Left kidney (tissue), 1 donor: ENCODE measurements at regions not wholly inside any gene's neighbourhood (a gene's known extent, or its start where the extent isn't known, plus 50 kb on each side); places are given as distances from the start of the nearest gene placed in this dataset.

Source experiments
- DNase-seq: peaks from one replicate; pipeline ENCODE4 v3.0.0-alpha.2; 2013

- no peak for DNase-seq
These were observed 119.5 kb downstream of the MTX3 start for GRCh38 chr5:79871364-79872120.

DNA sequence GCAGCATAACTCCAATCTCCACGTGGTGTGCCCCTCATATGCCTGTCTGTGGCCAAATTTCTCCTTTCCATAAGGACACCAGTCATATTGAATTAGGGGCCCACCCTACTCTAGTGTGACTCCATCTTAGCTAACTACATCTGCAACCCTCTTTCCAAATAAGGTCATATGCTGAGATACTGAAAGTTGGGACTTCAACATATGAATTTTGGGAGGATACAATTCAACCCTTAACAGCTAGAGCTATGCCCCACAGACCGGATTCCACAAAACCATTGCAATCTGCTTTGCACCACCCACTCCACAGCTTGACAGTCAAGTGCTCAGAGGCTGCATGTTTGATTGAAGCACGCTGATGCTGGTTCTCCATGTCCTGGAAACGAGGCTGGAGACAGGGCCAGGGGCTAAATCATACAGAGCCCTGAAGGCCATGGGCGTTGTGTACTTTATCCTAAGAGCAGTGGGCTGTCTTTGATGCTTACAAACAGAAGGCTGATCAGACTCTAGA, 122.8 kb downstream of the MTX3 start:
- no peak for DNase-seq

- no peak for DNase-seq
These were observed 125.5 kb downstream of the MTX3 start for GRCh38 chr5:79865579-79865978.

- DNase-seq: no peak
These were observed 126.7 kb downstream of the MTX3 start for GRCh38 chr5:79864364-79864763.

GRCh38 chr5:79859588-79859987, 131.5 kb downstream of the MTX3 start:
- peak; percentile 46 for DNase-seq

DNA sequence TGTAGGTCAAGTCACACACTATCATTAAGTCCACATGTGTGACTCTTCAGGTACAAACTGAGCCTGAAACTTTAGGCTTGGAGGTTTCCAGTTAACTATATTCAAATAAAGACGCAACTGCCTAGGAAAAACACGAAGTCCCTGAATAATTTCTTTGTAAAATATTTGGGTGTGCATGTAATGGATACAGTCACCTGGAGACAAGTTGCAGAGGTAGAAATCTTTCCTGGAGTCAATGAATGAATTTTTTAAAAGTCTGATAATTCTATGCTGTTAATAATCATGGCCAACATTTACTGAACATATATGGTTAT, 132.7 kb downstream of the MTX3 start:
- no peak for DNase-seq

DNA sequence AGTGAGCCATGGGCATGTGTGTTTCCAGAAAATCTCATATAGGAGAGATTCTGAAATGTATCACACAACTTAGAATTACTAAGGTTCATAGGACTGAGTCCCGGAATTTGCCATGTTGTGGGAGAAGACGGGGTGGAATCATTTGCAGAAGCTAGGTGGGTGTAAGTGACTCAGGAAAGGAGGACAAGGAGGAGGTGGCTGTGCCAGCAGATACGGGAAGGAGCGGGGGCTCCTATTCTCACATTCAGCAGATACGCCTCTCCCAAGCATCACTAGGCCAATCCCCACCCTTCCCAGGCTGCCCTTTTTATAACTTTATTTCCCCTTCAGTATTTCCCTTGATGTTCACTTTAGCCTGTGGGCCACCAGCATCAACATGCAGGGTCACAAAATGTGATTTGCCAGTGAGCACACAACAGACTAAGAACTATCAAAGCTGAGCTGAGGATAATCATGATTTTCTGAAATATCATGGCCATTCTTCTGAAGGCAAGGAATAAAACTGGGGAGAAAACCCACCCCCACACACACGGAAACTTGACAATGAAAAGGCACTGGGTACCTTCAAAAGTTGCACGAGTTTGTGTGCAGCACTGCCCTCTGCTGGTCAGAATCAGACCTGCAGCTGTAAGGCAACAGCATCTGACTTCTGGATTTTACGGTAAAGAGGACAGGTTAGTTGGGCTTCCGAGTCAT, 133.2 kb downstream of the MTX3 start:
- DNase-seq: peak; percentile 69

DNA sequence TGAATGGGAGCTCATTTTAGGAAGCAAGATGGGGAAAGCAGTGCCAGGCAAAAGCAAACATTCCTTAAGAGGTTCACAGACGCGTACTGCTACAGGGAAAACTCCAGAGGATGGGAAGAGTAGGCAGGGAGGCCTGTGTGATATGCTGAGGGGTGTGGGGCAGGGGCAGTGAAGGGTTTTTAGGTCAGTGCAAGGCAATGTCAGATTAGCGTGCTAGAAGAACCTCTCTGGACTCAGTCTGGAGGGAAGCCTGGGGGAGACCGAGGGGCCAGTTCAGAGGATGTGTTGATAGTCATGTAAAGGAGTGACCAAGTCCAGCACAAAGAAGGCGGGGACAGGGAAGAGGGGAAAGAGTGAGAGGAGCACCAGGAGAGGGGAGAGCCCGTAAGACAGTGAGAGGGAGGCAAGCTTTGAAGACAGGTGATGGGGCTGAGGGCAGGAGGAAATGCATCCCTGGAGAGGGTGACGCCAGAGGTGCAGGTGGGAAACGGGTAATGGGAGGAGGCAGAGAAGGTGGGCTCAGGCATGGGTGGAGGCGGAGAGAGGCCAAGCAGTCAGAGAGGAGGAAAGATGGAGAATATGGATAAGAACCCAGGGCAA, 134.5 kb downstream of the MTX3 start:
- no peak for DNase-seq

DNA sequence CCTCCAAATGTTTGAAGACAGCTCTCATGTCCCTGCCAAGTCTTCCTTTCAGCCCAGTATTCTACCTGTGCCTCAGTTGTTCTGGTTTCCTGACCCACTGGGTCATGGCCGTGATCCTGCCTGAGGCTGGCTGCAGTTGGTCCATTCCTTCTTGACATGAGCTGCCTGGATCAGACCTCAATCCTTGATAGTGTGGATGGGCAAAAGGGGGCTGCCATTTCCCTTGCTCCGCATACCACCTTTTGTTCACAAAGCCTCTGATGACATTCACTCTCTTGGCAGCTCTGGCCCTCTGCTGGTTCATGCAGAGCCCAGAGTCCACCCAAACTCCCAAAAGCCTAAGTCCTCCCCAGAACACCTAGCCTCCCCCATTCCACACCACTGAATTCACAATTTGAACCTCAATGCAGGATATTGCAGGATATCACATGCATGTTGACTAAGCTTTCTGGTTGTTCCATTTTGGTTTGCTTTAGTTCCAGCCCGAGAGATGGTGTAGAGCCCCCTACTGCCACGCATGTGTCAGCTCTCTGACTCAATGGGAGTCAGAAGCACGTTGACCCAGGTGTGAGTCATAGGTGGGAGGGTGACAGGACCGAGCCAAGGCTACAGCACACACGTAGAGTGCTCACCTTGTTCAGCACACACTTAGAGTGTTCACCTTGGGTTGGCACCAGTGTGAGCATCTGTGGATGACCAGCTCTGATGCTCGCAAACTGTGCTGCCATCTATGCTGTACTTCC, 137.2 kb downstream of the MTX3 start:
- no peak for DNase-seq

DNA sequence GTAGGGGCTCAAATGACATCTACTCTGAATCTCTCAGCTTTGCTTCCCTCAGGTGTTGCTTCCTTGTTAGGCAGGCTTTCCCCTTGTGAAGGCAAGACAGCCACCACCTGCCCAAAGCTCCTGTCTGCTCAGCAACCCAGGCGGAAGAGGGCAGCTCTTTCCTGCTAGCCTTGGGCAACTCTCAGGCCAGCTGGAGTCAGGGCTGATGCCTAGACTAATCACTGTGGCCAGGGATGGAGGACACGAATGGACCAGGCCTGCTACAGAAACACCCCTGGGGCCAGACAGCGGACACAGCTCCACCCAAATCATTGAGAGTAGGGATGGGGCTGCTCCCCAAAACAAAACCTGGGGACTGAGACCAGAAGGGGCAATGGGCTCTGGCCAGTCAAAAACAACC, 138.0 kb downstream of the MTX3 start:
- DNase-seq: no peak

GRCh38 chr5:79851391-79851863, 139.6 kb downstream of the MTX3 start:
- no peak for DNase-seq

DNA sequence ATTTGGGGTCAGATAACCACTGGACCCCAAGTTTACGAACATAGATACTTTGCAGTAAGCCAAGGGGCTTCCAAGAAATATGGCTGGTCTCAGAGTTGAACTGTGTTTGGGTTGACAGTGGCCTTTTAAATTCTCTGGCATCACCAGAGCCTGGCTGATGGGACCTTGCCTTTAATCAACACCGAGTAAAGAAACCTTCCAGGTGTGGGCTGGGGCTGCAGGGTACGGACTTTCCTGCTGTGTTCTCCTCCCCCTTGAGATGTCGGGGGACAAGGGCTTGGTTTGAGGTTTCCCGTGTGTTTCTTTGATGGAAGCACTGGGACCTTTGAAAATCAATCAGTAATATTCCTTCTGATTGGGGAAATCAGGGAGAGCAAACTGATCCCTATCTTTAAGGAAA, 140.1 kb downstream of the MTX3 start:
- DNase-seq: no peak

GRCh38 chr5:79850316-79850822, 140.7 kb downstream of the MTX3 start:
- DNase-seq: no peak

DNA sequence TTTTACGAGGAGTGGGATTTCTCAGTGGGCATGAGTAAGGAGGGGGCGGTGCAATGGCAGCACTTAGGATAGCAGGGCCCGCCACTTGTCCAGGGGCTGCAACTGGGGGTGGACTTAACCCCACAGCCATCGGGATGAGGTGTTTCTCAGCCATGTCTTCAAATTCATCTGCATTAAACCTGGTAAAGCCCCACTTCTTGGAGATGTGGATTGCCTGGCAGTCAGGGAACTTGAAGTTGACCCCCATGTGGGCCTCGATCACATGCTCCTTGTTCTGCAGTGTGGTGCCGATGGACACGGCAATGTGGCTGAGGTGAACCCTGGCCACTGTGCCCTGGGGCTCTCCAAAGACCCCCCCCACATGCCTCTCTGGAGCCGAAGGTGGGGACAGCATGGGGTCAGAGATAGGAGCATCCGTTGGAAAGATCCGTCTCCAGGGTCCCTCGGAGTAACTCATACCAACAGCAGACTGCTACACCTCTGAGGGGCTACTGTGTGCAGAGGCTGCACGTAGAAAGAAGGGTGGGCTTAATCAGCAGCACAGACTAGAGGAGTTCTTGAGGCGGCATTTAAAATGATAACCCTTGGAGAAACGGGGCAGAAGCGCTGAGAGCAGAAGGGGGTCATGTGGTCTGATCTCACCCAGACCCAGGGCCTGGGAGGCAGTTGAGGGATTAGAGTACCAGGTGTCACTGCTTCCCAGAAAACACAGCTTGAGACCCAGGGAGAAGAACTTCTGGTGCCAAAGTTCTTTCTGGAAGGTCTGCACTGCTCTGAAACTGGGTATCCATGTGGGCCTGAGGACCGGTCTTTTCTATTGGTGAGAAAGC, 141.4 kb downstream of the MTX3 start:
- DNase-seq: no peak
